GM04503 (cell line): ENCODE measurements at regions not wholly inside any gene's neighbourhood (a gene's known extent, or its start where the extent isn't known, plus 50 kb on each side); places are given as distances from the start of the nearest gene placed in this dataset.

Experiments used
- DNase-seq: peaks from one replicate; pipeline ENCODE4 v3.0.0-alpha.2; 2012; ENCODE audit warnings: low read depth

DNA sequence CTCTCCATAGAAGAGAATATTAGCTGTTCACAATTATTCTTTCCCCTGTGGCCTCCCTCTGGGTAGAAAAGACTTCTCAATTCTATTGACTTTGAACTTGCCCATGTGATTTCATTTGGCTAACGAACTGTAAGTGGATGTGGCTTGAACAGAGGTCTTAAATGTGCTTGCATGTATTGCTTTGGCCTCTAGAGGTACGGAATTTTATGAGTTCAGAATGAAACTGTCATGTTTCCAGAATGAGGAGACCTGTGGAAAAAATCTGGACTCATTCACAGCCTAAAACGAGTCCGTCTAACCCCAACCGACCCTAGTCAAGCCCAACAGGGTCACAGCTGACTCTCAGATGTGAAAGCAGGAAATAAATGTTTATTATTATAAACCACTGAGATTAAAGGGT is 596.7 kb upstream of the UBE2E2 start:
- DNase-seq, result no peak

DNA sequence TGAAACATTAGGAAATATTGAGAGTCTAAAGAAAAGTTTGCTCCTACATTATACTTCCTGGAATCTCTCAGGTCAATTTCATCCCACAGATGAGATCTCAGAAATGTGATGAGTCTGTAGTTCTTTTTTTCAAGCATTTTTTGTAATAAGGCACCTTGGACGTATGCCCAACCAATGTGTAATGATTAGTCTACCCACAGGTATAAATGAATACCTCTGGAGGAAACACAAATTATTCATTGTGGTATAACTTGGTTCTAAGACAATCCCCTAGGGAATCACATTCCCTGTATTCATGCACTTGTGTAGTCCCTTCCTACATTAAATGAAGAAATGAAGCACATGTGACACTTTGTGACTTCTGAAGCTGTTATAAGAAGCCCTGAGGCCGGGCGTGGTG is 596.2 kb upstream of the UBE2E2 start:
- no peak for DNase-seq

- no peak for DNase-seq
Measured at GRCh38 chr3:22608093-22608492, 595.0 kb upstream of the UBE2E2 start.

DNA sequence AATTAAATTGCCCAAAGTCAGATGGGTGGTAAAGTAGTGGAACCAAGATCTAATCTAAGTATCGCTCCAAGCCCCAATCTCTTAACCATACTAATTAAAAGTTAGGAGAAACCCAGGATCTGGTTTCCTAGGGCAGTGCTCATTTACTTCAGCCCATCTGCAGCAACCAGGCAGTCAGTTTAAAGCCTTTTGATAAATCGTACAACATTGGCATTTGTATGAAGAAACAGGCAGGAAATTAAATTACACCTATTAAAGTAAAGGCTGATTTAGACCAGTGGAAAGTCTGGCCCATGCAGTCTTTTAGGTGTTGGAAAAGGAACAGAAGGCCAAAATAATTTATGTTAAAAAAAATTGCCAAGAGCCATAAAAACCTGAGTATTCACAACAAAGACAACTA is 594.4 kb upstream of the UBE2E2 start:
- DNase-seq, result no peak

DNA sequence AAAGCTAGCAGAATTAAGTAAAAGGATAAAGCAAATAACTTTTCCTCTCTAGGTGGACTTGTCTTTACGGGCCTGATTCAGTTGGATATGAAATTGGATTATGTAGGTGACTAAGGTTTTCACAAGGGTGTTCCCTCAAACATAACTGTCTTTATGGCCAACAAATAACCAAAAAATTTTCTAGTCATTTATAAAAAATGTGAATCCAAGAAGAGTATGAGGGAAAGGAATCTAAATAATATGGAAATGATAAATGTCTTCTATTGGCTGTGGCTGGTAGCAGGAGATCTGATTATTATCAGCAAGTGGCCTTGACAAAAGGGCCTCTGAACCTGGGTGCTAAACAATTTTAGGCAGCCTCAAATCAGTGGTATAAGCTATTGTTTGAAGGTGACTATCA is 594.0 kb upstream of the UBE2E2 start:
- peak; percentile 25 for DNase-seq

GRCh38 chr3:22612927-22613326 is 590.2 kb upstream of the UBE2E2 start:
- no peak for DNase-seq

GRCh38 chr3:22615790-22616189 is 587.3 kb upstream of the UBE2E2 start:
- no peak for DNase-seq

GRCh38 chr3:22617372-22617771 is 585.8 kb upstream of the UBE2E2 start:
- no peak for DNase-seq

DNA sequence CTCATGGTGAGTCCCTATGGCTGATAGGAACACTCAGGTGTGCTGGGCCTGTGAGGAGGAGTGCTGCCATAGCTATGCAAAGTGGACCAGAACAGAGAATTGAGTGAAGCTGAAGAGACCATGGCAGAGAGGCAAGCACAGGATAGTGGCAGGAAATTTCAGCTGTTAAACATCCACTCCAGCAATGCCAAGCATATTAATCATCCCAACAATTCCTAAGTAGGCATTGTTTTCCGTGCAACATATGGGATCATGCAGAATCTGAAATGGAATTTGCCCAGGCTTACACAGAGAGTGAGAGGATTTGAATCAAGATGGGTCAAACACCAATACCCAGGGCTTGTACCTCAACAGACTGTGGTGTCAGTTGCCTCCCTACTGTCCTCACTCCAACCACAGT is 582.6 kb upstream of the UBE2E2 start:
- no peak for DNase-seq

DNA sequence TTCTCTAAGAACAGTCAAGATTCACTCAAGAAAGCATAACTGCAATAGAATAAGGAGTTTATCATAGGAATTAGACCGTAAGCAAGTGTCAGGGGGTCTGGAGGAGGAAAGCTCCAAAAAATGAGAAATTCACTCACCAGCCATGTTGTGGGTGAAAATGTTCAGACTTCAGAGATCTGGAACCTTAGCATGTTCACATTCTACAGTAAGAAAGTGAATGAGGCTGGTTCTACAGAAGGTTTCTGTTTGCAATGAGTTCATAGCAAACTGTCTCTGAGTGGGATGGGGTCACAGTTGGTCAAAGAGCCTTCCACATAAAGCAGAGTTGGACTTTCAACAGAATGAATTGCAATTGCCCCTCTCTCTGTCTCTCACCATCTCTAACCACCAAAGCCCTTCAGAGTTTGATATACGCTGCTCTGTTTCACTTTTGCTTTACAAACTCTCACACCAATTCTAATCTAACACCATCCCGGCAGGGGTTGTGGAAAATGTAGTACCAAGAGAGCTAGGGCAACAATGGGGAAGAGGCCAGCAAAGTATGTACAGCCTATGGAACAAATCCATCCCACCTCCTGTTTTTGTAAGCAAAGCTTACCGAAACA is 581.8 kb upstream of the UBE2E2 start:
- DNase-seq, result no peak

GRCh38 chr3:22627993-22628499 is 575.1 kb upstream of the UBE2E2 start:
- DNase-seq, result no peak

- DNase-seq, result no peak
Measured at GRCh38 chr3:22632536-22632935, 570.6 kb upstream of the UBE2E2 start.

GRCh38 chr3:22634433-22634832 is 568.7 kb upstream of the UBE2E2 start:
- no peak for DNase-seq

- DNase-seq, result no peak
Measured at GRCh38 chr3:22659651-22660475, 543.3 kb upstream of the UBE2E2 start.

DNA sequence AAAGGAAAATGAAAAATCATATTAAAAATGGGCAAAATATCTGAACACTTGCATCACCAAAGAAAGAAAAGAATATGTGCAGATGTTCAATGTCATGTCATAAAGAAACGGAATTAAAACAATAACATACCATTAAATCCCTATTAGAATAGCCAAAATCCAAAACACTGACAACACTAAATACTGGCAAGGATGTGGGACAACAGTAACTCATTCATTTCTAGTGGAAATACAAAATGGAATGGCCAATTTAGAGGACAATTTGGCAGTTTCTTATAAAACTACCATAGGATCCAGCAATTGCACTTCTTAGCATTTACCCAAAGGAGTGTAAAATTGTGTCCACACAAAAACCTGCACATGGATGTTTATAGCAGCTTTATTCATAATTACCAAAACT is 542.5 kb upstream of the UBE2E2 start:
- no peak for DNase-seq

GRCh38 chr3:22661121-22661700 is 541.9 kb upstream of the UBE2E2 start:
- no peak for DNase-seq

GRCh38 chr3:22665528-22665927 is 537.6 kb upstream of the UBE2E2 start:
- DNase-seq, result no peak

DNA sequence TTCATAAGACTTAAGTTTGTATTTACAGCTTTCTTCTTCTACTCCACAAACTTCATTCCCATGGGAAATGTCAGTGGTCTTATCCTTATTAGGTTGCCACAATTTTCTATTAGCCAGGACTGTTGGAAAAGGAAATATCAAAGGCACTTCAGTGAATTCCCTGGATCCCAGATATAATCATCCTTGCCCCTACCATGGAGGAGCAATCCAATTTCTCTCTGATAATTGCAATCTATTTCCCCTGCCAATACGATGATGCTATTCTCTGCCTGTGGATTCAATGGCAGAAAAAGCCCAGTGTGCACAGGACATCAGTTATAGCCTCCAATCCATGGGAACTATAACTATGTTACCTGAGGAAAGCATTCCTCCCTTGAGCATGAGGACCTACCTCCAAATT is 536.4 kb upstream of the UBE2E2 start:
- DNase-seq, result no peak

GRCh38 chr3:22671848-22672247 is 531.3 kb upstream of the UBE2E2 start:
- DNase-seq, result no peak

GRCh38 chr3:22684739-22685138 is 518.4 kb upstream of the UBE2E2 start:
- DNase-seq, result no peak

DNA sequence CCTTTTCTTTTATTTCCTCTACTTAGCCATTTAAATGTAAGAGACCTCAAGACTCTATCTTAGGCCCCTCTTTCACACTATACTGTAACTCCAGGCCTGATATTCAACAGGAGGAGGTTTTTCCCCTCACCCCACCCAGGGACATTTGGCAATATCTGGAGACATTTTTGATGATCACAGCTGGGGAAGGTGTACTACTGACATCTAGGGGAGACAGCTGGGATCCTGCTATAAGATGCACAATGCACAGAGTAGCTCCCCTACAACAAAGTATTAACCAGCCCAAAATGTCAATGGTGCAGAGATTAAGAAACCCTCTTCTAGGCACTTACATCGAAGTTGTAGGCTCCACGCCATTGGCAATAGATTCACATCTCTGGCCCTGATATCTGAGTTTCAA is 517.5 kb upstream of the UBE2E2 start:
- DNase-seq, result no peak

GRCh38 chr3:22691407-22691806 is 511.7 kb upstream of the UBE2E2 start:
- no peak for DNase-seq
